ENCODE measurements at regions not wholly inside any gene's neighbourhood (a gene's known extent, or its start where the extent isn't known, plus 50 kb on each side); places are given as distances from the start of the nearest gene placed in this dataset.

DNA sequence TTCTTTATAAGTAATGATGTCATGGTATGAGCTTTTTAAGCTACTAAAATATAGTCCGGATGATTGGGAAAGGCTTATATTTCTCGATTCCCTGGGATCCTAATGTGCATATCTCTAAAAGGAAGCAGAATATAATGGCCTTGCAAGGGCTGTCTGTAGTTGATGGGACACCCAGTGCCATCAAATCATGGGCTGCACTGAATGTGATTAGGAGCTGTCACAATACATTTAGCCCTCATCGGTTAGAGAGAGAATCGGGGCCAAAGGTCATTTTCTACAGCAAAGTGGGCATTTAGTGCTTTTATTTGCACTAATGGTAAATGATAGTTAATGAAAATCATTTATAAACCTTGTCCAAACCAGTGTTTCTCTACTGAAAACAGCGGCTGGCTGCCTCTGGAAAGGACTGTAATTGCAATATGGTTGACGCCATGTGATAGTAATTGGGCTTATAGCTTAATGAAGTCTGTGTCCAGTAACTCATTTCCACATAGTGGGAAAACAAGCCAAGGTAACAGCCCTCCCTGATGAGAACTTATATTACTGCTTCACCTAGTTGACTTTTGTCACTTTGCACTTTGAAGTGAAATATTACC lies 265.0 kb upstream of the AZI2 start:
- TF ChIP-seq, protein P1, sequence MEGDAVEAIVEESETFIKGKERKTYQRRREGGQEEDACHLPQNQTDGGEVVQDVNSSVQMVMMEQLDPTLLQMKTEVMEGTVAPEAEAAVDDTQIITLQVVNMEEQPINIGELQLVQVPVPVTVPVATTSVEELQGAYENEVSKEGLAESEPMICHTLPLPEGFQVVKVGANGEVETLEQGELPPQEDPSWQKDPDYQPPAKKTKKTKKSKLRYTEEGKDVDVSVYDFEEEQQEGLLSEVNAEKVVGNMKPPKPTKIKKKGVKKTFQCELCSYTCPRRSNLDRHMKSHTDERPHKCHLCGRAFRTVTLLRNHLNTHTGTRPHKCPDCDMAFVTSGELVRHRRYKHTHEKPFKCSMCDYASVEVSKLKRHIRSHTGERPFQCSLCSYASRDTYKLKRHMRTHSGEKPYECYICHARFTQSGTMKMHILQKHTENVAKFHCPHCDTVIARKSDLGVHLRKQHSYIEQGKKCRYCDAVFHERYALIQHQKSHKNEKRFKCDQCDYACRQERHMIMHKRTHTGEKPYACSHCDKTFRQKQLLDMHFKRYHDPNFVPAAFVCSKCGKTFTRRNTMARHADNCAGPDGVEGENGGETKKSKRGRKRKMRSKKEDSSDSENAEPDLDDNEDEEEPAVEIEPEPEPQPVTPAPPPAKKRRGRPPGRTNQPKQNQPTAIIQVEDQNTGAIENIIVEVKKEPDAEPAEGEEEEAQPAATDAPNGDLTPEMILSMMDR (IDR thresholded peaks at IDR 0.05) = no peak
- no peak for TF ChIP-seq POLR2AphosphoS5 (IDR thresholded peaks at IDR 0.05)
- TF ChIP-seq POLR2A (IDR thresholded peaks at IDR 0.05; ENCODE audit: low read depth) = no peak

Measured in esophagus muscularis mucosa (tissue), 3 donors.